Stimulated activated naive CD4-positive, alpha-beta T cell treated with Interleukin-2 at 50 U/mL for 16 hours (primary cell): ENCODE measurements at regions not wholly inside any gene's neighbourhood (a gene's known extent, or its start where the extent isn't known, plus 50 kb on each side); places are given as distances from the start of the nearest gene placed in this dataset.

Source experiments
- DNase-seq: peaks from one replicate; lab custom pipeline; 2025; lab: John Stamatoyannopoulos, UW

GRCh38 chr3:193780397-193780796 is 187.4 kb downstream of the OPA1 start:
- no peak for DNase-seq

- DNase-seq, result no peak
Observed at GRCh38 chr3:193780810-193781478, 187.9 kb downstream of the OPA1 start.

DNA sequence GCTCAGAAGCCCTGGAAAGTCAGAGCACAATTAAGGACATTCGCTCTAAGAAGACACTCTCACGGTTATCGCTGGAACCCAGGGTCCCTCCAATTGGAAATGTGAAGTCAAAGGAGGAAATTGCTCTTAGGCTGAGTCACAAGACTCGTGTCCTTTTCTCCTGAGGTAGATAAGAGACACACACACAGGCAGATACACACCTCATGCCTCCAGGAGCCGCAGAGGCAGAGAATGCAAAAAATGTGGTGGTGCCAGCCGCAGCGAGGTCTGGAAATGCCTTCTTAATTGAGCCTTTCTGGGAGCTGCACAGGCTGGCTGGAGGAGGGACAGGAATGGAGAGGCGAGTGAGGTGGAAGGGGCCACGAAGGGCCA is 189.3 kb downstream of the OPA1 start:
- DNase-seq, result no peak

GRCh38 chr3:193782747-193783146 is 189.7 kb downstream of the OPA1 start:
- no peak for DNase-seq

DNA sequence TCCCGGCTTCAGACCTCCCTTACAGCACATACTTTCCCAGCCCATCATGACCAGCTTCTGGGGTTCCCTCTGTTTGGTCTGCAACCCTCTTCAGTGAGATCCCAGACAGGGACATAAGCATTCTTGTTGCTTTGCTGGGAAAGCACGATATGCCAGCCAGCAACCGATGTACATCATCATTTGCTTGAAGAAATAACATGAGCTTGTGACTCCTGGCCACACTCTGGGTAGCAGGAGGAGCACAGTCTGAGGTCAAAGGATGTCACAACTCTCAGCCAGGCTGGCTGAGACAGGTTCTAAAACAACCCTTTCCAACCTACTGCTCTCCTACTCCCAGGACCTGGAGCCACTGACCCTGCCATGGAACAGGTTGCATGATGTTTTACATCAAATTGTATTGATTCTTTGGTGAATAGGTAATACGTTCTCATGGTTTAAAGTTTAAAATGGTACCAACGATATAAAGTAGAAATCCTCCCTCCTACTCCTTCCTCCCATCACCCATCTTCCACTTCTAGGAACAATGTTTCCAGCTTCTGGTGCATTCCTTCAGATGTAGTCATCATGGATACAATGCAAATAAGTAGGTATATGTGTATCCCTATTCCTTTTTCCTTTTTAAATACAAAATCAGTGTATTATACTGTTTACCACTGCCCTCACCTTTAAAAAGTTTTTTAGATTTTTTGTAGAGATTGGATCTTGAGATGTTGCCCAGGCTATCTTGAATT is 190.3 kb downstream of the OPA1 start:
- DNase-seq, result no peak

DNA sequence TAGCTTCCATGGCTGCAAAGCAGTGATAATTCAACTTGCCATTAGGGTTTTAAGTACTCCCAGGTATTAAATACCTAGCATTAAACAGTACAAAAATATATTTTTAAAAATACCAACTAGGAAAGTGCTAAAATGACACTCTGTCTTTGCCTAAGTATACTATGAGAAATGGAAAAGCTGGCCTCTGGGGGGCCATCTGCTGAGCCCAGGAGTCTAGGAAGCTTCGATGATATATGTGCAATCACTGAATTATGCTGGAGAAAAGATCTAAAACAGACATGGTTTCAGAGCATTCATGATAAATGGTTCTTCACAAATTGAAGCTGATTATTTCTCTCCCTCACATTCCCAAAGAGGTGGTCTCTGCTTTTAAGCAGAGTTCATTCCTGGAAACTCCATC is 191.8 kb downstream of the OPA1 start:
- no peak for DNase-seq

GRCh38 chr3:193787496-193787870 is 194.5 kb downstream of the OPA1 start:
- DNase-seq, result no peak

DNA sequence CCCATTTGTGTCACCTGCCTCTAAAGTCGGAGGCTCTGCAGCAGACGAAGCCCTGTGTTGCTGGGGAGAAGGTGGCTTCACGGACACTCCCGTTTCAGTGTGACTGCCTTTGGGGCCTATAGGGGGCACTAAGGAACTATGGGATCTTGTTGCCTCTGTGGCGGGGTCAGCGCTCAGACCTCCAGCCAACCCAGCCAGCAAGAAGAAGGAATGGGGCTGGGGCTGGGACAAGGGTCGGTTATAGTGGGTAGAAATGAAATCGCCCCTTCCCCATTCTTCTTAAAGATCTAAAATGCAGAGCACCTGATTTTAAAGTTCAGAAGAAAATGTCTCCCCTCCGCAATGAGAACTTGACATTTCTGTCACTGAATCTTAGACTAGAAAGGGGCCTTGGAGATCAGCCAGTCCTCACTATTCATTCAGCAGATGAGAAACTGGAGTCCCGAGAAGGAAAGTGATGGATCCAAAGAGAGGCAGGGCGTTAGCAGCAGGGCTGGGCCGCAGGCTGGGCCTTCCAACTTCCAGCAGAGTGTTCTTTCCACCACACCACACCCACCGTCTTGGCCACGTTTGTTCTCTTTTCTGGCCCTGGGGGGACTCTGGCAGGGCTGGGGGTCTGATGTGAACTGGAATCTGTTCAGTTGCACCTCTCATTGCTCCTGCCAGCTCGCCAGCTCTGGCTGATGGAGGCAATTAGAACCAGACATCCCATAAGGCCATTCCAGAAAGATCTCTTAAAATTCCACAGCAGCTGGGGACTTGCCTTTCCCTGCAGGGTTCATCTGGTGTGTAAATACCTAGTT is 195.4 kb downstream of the OPA1 start:
- DNase-seq, result no peak

- DNase-seq, result no peak
Observed at GRCh38 chr3:193789455-193789854, 196.4 kb downstream of the OPA1 start.

DNA sequence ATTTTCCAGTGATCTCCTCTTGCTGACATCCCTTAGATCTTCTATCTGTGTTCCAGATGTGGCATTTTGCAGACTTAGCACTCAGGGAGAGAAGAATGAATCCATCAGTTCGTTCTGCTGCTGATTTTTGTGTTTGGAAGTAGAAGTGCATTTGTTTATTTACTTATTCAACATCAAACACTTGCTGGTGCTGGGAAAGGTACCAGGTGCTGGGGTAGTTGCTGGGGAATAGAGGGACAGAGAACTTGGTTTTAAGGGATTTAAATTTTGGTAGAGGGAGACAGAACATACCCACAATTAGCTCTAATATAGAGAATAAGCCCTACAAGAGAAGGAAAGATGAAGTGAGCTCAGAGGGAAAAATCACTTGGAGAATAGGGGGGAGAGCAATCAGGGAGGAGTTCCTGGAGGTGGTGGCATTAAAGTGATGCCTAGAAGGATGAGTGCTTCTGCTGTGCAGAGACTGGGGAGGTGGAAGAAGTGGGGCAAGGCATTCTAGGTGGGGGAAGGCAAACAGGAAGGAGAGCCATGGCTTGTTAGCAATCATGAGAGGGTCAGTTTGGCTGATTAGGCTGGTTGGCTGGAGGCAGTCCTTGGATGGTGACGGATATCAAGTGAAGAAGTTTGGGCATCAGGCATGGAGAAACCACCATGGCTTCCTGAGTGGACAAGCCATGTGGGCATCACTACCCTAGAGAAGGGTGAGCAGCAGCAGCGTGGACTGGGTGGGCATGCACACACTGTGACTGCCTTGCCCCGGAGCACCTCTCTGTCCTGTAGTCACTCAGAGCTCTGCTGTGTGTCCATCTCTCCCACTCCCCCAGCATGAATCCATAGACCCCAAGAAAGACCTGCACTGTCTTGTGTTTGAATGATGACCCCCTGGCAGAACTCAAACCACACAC is 197.3 kb downstream of the OPA1 start:
- DNase-seq, result no peak

GRCh38 chr3:193791041-193792032 is 198.3 kb downstream of the OPA1 start:
- no peak for DNase-seq

DNA sequence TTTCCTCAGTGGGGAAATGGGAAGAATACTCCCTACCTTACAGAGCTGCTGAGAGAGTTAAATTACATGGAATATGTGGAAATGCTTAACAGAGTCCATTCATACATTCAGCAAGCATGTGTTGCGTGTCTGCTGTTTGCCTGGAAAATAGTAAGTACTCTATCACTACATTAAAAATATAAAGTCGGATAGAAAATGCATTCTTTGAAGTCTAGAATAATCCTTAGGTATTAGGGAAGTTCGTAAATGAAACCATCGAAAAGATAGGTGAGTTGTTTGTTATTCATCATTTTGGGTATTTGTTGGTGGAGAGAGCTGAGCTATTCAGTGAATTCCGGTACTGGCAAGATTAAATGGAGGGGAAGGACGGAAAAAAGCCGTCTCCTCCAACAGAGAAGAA is 200.1 kb downstream of the OPA1 start:
- no peak for DNase-seq

DNA sequence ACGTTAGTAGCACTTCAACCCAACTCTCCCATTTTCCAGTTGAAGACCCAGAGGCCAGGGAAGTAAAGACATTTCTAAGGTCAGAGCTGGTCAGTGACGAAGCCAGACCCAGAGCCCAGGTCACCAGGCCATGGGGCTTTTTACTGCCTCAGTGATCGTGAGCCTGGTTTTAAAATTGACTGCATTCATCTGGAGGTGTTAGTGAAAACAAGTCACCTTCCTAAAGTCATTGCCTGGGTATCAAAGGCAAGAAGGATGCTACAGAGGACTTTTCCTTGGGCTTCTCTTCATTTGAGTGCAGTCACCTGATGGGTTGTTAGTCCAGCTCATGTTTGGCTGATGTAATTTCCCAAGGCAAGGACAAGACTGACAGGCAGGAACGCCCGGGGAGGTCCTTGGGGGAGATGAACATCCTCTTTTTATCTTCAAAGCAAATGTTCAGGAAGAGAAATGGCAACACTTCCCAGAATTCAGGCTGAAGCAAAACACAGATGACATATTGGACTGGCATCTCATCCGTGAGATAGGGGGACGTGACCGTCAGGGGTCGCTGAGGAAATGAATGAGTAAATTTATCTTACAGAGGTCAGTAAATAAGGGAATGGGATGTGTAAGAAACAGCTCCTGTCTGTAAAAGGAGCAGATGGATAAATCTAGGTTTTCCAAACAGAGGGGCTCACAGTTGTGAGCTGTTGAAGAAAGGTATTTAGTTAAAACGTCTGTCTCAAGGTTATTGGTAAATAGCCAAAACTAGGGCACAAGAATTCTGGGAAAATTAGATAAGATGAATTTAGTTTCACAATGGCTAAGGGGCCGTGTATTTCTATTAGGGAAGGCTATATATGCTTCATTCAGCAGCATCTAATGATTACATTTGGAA is 201.2 kb downstream of the OPA1 start:
- DNase-seq, result no peak

- DNase-seq, result no peak
Observed at GRCh38 chr3:193795062-193795690, 202.2 kb downstream of the OPA1 start.

- DNase-seq, result no peak
Observed at GRCh38 chr3:193796089-193796488, 203.1 kb downstream of the OPA1 start.

DNA sequence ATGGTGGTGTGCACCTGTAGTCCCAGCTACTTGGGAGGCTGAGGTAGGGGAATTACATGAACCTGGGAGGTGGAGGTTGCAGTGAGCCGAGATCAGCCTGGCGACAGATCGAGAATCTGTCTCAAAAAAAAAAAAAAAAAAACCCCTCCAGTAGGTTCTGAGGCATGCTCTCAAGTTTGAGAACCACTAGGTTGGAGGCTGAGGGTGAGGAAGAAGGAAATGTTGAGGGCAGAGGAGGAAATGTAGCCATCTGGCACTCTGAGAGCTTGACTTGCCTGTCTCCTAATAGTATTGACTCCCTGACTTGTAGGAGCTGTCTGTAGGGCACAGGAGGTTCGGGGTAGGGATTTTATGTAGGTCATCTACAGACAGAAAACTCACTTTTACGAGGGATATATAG is 204.6 kb downstream of the OPA1 start:
- DNase-seq, result no peak

DNA sequence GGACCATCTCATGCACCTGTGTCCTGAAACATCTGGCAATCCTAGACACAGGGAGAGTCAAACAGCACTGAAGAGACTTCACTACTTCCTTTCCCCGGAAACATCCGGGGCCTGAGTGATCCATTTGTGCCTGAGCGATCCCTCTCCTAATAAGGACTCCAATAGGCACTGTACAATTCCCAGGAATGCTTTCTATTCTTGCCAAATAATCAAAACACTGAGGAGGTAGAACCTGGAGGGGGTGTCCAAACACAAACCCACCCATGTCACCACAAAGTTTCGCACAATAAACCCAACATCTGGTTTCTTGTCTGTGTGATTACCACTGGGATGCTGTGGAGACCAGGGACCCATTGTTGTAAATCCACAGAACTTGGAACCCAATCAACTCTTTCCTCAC is 205.0 kb downstream of the OPA1 start:
- DNase-seq, result no peak

DNA sequence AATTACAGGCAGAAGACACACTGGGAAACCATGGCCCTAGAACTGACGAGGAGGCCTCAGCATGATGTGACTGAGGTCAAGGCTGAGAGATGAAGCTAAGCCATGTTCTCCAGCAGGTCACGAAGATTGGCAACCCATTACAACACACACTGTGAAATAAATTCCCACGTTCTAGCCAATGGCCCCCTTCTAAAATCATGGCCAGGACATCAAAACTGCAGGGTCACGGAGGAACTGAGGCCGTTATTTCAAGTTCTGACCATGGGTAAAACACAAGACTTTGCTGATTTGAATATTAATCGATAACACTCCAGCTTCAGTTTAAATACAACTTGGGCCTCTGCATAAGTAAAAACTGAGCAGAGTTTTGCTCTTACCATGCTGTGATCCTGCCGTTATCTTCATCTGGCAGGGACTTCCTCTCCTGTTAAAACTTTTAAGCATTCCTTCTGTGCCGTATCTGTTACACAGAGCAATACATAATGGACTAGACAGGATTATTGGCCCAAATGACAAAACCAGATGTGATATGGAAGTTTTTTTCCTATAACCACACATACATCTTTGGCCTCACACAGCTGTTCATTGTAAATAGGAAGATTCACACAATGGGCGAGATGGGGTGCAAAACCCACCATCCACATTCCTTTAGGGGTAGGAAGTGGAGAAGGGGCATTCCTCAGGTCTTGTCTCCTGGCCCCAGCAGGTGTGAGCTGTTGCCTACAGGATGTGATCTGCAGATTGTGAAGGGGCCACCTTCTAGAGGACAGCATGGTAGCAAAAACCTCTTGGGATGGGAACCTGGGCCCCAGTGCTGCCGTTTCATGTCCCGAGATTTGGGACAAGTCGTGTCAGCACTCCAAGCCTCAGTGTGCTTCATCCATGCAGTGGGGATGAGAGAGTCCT is 207.4 kb downstream of the OPA1 start:
- no peak for DNase-seq
